HEK293T (cell line): ENCODE measurements at regions not wholly inside any gene's neighbourhood (a gene's known extent, or its start where the extent isn't known, plus 50 kb on each side); places are given as distances from the start of the nearest gene placed in this dataset.

Experiments used
- CTCF ChIA-PET: fragments of 350-600 bp; formaldehyde crosslinking; extraction: SDS; loops from one replicate; lab custom pipeline; 2021; ENCODE audit warnings: antibody characterized with exemption, inconsistent platforms; lab: Yijun Ruan, JAX
- POLR2A ChIA-PET: fragments of 350-600 bp; formaldehyde crosslinking; extraction: SDS; loops from one replicate; lab custom pipeline; 2020; ENCODE audit warnings: antibody characterized with exemption, inconsistent platforms; lab: Yijun Ruan, JAX
- DNase-seq: peaks from one replicate; pipeline ENCODE4 v3.0.0; 2012; ENCODE audit warnings: mixed read lengths; ENCODE audit errors: extremely low spot score
- ARNT ChIP-seq: fragments of 450-650 bp; IDR thresholded peaks from 2 replicates; pipeline ENCODE4 v1.6.1; 2017; ENCODE audit warnings: mild to moderate bottlenecking
- BHLHE40 ChIP-seq: fragments of 450-650 bp; IDR thresholded peaks from 2 replicates; pipeline ENCODE4 v1.6.1; 2016; ENCODE audit warnings: mild to moderate bottlenecking, moderate library complexity, borderline replicate concordance
- CTBP1 ChIP-seq: fragments of 450-650 bp; IDR thresholded peaks from 2 replicates; pipeline ENCODE4 v1.6.1; 2016; ENCODE audit warnings: borderline replicate concordance
- ELF4 ChIP-seq: fragments of 450-650 bp; IDR thresholded peaks from 2 replicates; pipeline ENCODE4 v1.6.1; 2017; ENCODE audit warnings: antibody characterized with exemption
- FOXA1 ChIP-seq: fragments of 450-650 bp; IDR thresholded peaks from 2 replicates; pipeline ENCODE4 v1.6.1; 2016; ENCODE audit warnings: mild to moderate bottlenecking
- FOXK2 ChIP-seq: fragments of 450-650 bp; IDR thresholded peaks from 2 replicates; pipeline ENCODE4 v1.6.1; 2016; ENCODE audit warnings: mild to moderate bottlenecking
- FOXM1 ChIP-seq: fragments of 450-650 bp; IDR thresholded peaks from 2 replicates; pipeline ENCODE4 v1.6.1; 2017; ENCODE audit warnings: mild to moderate bottlenecking, borderline replicate concordance
- HDGF ChIP-seq: fragments of 450-650 bp; IDR thresholded peaks from 2 replicates; pipeline ENCODE4 v1.6.1; 2017; ENCODE audit warnings: antibody characterized with exemption, borderline replicate concordance
- L3MBTL2 ChIP-seq: fragments of 450-650 bp; conservative IDR thresholded peaks from 2 replicates; pipeline ENCODE4 v1.6.1; 2016; ENCODE audit warnings: mild to moderate bottlenecking
- LEF1 ChIP-seq: fragments of 450-650 bp; IDR thresholded peaks from 2 replicates; pipeline ENCODE4 v1.6.1; 2017; ENCODE audit warnings: mild to moderate bottlenecking, borderline replicate concordance
- NFRKB ChIP-seq: fragments of 450-650 bp; IDR thresholded peaks from 2 replicates; pipeline ENCODE4 v1.6.1; 2016; ENCODE audit warnings: mild to moderate bottlenecking, moderate library complexity
- PKNOX1 ChIP-seq: fragments of 450-650 bp; IDR thresholded peaks from 2 replicates; pipeline ENCODE4 v1.6.1; 2016
- SP1 ChIP-seq: fragments of 450-650 bp; IDR thresholded peaks from 2 replicates; pipeline ENCODE4 v1.6.1; 2017
- SUZ12 ChIP-seq: fragments of 450-650 bp; IDR thresholded peaks from 2 replicates; pipeline ENCODE4 v1.6.1; 2016; ENCODE audit warnings: mild to moderate bottlenecking
- TARDBP ChIP-seq: fragments of 450-650 bp; IDR thresholded peaks from 2 replicates; pipeline ENCODE4 v1.6.1; 2016
- ZNF384 ChIP-seq: fragments of 450-650 bp; IDR thresholded peaks from 2 replicates; pipeline ENCODE4 v1.6.1; 2016

- CTCF ChIA-PET, result interaction anchor here (0.5 kb wide), 1 partner anchor 23 kb away, joined by 3 read pairs; no protein-coding TSS in a partner anchor
- TF ChIP-seq TARDBP (no peak), FOXM1 (no peak), ZNF384 (no peak), L3MBTL2 (no peak), ELF4 (no peak), FOXA1 (no peak), SP1 (no peak), NFRKB (no peak), ARNT (no peak), SUZ12 (no peak), PKNOX1 (no peak), FOXK2 (no peak), BHLHE40 (no peak), HDGF (no peak)
- POLR2A ChIA-PET, result no interaction called here
- DNase-seq, result no peak
These were observed 325.1 kb upstream of the IGFBP7 start for GRCh38 chr4:57435300-57435699.

GRCh38 chr4:57430726-57431125 is 320.5 kb upstream of the IGFBP7 start:
- POLR2A ChIA-PET, result no interaction called here
- CTCF ChIA-PET, result no interaction called here
- no peak for TF ChIP-seq FOXK2
- no peak for TF ChIP-seq TARDBP
- TF ChIP-seq ZNF384, result no peak
- TF ChIP-seq SP1, result no peak
- no peak for TF ChIP-seq BHLHE40
- no peak for TF ChIP-seq ELF4
- no peak for TF ChIP-seq L3MBTL2
- no peak for TF ChIP-seq NFRKB
- no peak for TF ChIP-seq SUZ12
- no peak for TF ChIP-seq FOXA1
- no peak for TF ChIP-seq HDGF
- no peak for DNase-seq

- ChIA-PET POLR2A (no interaction called here), CTCF (interaction anchor here (0.6 to 1.7 kb wide), 10 partner anchors 10 to 1561 kb away, joined by 3 to 8 read pairs (median 3); no protein-coding TSS in a partner anchor)
- TF ChIP-seq FOXM1, result no peak
- no peak for TF ChIP-seq SUZ12
- TF ChIP-seq FOXA1, result no peak
- TF ChIP-seq LEF1, result no peak
- no peak for TF ChIP-seq BHLHE40
- TF ChIP-seq ELF4, result no peak
- no peak for TF ChIP-seq NFRKB
- no peak for TF ChIP-seq PKNOX1
- no peak for TF ChIP-seq HDGF
- TF ChIP-seq ARNT, result no peak
- TF ChIP-seq ZNF384, result no peak
- TF ChIP-seq CTBP1, result no peak
- TF ChIP-seq L3MBTL2, result no peak
- no peak for TF ChIP-seq SP1
- TF ChIP-seq TARDBP, result no peak
- TF ChIP-seq FOXK2, result no peak
- peak; percentile 75 for DNase-seq
These were observed 316.7 kb upstream of the IGFBP7 start for GRCh38 chr4:57426779-57427395.

GRCh38 chr4:57425610-57426009 is 315.4 kb upstream of the IGFBP7 start:
- DNase-seq, result no peak
- TF ChIP-seq FOXK2 (no peak), L3MBTL2 (no peak), SP1 (no peak)
- CTCF ChIA-PET, result interaction anchor here (1.4 to 1.7 kb wide), 2 partner anchors 9 to 262 kb away, joined by 6 to 8 read pairs; no protein-coding TSS in a partner anchor
- POLR2A ChIA-PET, result no interaction called here

GRCh38 chr4:57424232-57424897 is 314.2 kb upstream of the IGFBP7 start:
- POLR2A ChIA-PET, result no interaction called here
- DNase-seq, result no peak
- CTCF ChIA-PET, result interaction anchor here (0.5 kb wide), 1 partner anchor 16 kb away, joined by 3 read pairs; no protein-coding TSS in a partner anchor
- TF ChIP-seq FOXM1 (no peak), LEF1 (no peak), ZNF384 (no peak), NFRKB (no peak), ELF4 (no peak), SP1 (no peak), CTBP1 (no peak), BHLHE40 (no peak)

GRCh38 chr4:57418133-57418532 is 307.9 kb upstream of the IGFBP7 start:
- CTCF ChIA-PET, result interaction anchor here (0.5 kb wide), 1 partner anchor 1258 kb away, joined by 3 read pairs; no protein-coding TSS in a partner anchor
- DNase-seq, result no peak
- POLR2A ChIA-PET, result no interaction called here
- TF ChIP-seq LEF1 (no peak), HDGF (no peak), SUZ12 (no peak), ARNT (no peak), ELF4 (no peak), BHLHE40 (no peak), TARDBP (no peak), NFRKB (no peak), FOXK2 (no peak), FOXA1 (no peak), FOXM1 (no peak), ZNF384 (no peak), PKNOX1 (no peak), SP1 (no peak), L3MBTL2 (no peak), CTBP1 (no peak)
